MCF 10A (cell line): ENCODE measurements at regions not wholly inside any gene's neighbourhood (a gene's known extent, or its start where the extent isn't known, plus 50 kb on each side); places are given as distances from the start of the nearest gene placed in this dataset.

Source experiments
- BruUV-seq: library from RNA; stranded (reverse); fragments of 400-500 nt; replicated peaks from 2 replicates; lab custom pipeline; 2021; lab: Mats Ljungman, UMichigan
- CTCF ChIA-PET: fragments of 300-600 bp; sonication (Branson Sonifier 250); formaldehyde crosslinking; extraction: SDS; loops from one replicate; lab custom pipeline; 2021; ENCODE audit warnings: antibody characterized with exemption, inconsistent platforms; lab: Yijun Ruan, JAX
- POLR2A ChIA-PET: fragments of 300-600, 350-650 bp; sonication (Branson Sonifier 250); formaldehyde crosslinking; extraction: SDS; loops from one replicate; lab custom pipeline; 2020; ENCODE audit warnings: antibody characterized with exemption, inconsistent platforms; lab: Yijun Ruan, JAX
- DNase-seq: peaks from one replicate; pipeline ENCODE4 v3.0.0-alpha.2; 2018; ENCODE audit not compliant: unreplicated experiment
- H3K27ac Mint-ChIP-seq: one replicate; pipeline ENCODE4 v1.8.0; 2022; ENCODE audit warnings: mild to moderate bottlenecking, low read depth, mixed read lengths; ENCODE audit not compliant: unreplicated experiment
- H3K27me3 Mint-ChIP-seq: one replicate; pipeline ENCODE4 v1.8.0; 2022; ENCODE audit warnings: mixed read lengths; ENCODE audit not compliant: insufficient read depth, unreplicated experiment
- H3K36me3 Mint-ChIP-seq: one replicate; pipeline ENCODE4 v1.8.0; 2022; ENCODE audit warnings: mild to moderate bottlenecking, moderate library complexity, mixed read lengths; ENCODE audit not compliant: insufficient read depth, unreplicated experiment
- H3K4me1 Mint-ChIP-seq: one replicate; pipeline ENCODE4 v1.8.0; 2022; ENCODE audit warnings: mixed read lengths; ENCODE audit not compliant: insufficient read depth, unreplicated experiment
- H3K4me3 Mint-ChIP-seq: one replicate; pipeline ENCODE4 v1.8.0; 2022; ENCODE audit warnings: mild to moderate bottlenecking, moderate library complexity, mixed read lengths; ENCODE audit not compliant: unreplicated experiment
- H3K9me3 Mint-ChIP-seq: one replicate; pipeline ENCODE4 v1.8.0; 2022; ENCODE audit warnings: mixed read lengths; ENCODE audit not compliant: unreplicated experiment
- intact Hi-C: fragments of 100-400 bp; cut with micrococcal nuclease; formaldehyde crosslinking; loops from 2 replicates; pipeline ENCODE4 v1.14.1; 2022
- TF ChIP-seq, protein P1 (sequence below): fragments of 200-600 bp; IDR thresholded peaks from one replicate; pipeline ENCODE4 v1.8.0; 2022; ENCODE audit warnings: antibody characterized with exemption, mild to moderate bottlenecking; ENCODE audit not compliant: unreplicated experiment

- TF ChIP-seq, protein P1, sequence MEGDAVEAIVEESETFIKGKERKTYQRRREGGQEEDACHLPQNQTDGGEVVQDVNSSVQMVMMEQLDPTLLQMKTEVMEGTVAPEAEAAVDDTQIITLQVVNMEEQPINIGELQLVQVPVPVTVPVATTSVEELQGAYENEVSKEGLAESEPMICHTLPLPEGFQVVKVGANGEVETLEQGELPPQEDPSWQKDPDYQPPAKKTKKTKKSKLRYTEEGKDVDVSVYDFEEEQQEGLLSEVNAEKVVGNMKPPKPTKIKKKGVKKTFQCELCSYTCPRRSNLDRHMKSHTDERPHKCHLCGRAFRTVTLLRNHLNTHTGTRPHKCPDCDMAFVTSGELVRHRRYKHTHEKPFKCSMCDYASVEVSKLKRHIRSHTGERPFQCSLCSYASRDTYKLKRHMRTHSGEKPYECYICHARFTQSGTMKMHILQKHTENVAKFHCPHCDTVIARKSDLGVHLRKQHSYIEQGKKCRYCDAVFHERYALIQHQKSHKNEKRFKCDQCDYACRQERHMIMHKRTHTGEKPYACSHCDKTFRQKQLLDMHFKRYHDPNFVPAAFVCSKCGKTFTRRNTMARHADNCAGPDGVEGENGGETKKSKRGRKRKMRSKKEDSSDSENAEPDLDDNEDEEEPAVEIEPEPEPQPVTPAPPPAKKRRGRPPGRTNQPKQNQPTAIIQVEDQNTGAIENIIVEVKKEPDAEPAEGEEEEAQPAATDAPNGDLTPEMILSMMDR: no peak
- ChIA-PET POLR2A (interaction anchor here (0.6 kb wide), 1 partner anchor 678 kb away, joined by 3 read pairs; no protein-coding TSS in a partner anchor), CTCF (no interaction called here)
- no peak for DNase-seq
- H3K36me3 Mint-ChIP-seq: peaks cover 6% of the 10 kb centered on the region
- BruUV-seq: no TSS peak
- no peaks in the 10 kb centered on the region for H3K4me1 Mint-ChIP-seq
- intact Hi-C loops: no loop called here
- no peak overlapping the region for H3K4me3 Mint-ChIP-seq
- no peaks in the 10 kb centered on the region for H3K9me3 Mint-ChIP-seq
- no peaks in the 10 kb centered on the region for H3K27me3 Mint-ChIP-seq
- no peak overlapping the region for H3K27ac Mint-ChIP-seq
Measured at GRCh38 chr1:37108596-37109188, 74.4 kb upstream of the GRIK3 start.

DNA sequence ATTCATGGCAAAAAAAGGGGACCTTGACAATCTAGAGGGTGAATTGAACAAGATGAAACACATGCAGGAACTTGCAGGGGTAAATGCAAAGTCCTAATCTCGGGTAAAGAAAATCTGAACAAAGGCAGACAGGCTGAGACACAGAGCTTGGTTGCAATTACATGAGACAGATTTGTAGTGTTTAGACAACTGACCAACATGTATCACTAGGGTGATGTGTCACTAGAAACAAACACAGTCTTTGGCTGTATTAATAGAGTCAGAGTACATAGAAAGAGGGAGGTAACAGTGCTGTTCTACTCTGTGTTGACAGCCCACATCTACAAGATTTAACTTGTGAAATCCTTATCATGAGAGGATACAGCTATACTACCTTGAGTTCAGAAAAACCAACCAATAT is 78.1 kb upstream of the GRIK3 start:
- POLR2A ChIA-PET: interaction anchor here (0.6 kb wide), 1 partner anchor 517 kb away, joined by 3 read pairs; no protein-coding TSS in a partner anchor
- H3K27ac Mint-ChIP-seq: no peak overlapping the region
- H3K36me3 Mint-ChIP-seq: peaks cover 6% of the 10 kb centered on the region
- H3K4me3 Mint-ChIP-seq: no peak overlapping the region
- H3K4me1 Mint-ChIP-seq: no peaks in the 10 kb centered on the region
- no peak for DNase-seq
- H3K9me3 Mint-ChIP-seq: no peaks in the 10 kb centered on the region
- TF ChIP-seq, protein P1: no peak
- CTCF ChIA-PET: no interaction called here
- no TSS peak for BruUV-seq
- intact Hi-C loops: no loop called here
- no peaks in the 10 kb centered on the region for H3K27me3 Mint-ChIP-seq

DNA sequence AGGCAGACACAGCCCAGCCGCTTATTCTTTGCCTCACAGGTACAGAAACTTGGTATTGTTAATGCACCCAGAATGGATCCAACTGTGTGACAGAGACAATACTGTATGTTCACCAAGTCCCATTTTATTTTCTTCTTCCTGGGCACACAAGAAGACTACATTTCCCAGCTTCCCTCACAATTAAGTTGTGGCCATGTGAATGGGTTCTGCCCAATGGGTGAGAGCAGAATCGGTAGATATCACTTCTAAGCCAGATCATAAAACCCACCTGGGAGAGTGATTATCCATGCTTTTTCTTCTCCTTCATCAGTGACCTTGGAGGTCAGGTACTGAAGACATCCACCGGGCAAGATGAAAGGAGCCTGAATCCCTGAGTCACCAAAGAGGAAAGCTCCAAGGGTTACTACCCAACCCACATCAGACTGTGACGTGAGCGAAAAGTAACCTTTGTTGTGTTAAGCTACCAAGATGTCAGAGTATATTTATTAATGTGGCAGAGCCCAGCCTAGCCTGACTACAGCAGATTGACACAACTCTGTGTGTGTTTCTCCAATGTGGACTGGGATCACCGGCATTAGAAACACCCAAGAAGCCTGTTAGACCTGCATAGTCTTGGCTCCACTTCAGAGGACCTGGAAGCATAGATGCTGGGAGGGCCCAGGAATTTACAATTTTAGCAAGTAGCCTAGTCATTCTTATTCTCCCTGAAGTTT is 79.1 kb upstream of the GRIK3 start:
- ChIA-PET POLR2A (interaction anchor here (0.6 kb wide), 2 partner anchors 35 to 518 kb away, joined by 3 read pairs; no protein-coding TSS in a partner anchor), CTCF (no interaction called here)
- no peak overlapping the region for H3K4me3 Mint-ChIP-seq
- intact Hi-C loops: no loop called here
- no TSS peak for BruUV-seq
- TF ChIP-seq, protein P1: no peak
- H3K9me3 Mint-ChIP-seq: no peaks in the 10 kb centered on the region
- H3K4me1 Mint-ChIP-seq: no peaks in the 10 kb centered on the region
- H3K27me3 Mint-ChIP-seq: peaks cover 4% of the 10 kb centered on the region
- peaks cover 6% of the 10 kb centered on the region for H3K36me3 Mint-ChIP-seq
- no peak overlapping the region for H3K27ac Mint-ChIP-seq
- DNase-seq: no peak

DNA sequence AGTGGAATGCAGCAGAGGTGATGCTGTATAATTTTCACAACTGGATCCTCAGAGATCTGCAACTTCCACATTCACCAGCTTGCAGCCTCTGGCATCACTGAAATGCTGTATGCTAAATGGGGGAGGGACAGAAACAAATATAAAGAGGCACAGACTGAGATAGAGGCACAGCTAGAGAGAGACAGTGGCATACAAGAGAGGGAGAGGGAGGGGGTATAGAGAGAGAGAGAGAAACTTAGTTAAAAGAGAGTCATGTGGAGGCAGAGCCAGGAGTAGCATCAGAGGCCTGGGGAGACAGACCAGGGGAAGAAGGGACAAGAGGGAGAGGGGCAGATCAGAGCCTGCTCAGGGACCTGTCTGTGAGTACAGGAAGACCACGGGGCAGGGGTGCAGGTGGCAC is 84.5 kb upstream of the GRIK3 start:
- peaks cover 16% of the 10 kb centered on the region for H3K27me3 Mint-ChIP-seq
- POLR2A ChIA-PET: no interaction called here
- intact Hi-C loops: no loop called here
- no peaks in the 10 kb centered on the region for H3K9me3 Mint-ChIP-seq
- H3K27ac Mint-ChIP-seq: no peak overlapping the region
- TF ChIP-seq, protein P1: no peak
- BruUV-seq: no TSS peak
- no peaks in the 10 kb centered on the region for H3K4me1 Mint-ChIP-seq
- CTCF ChIA-PET: no interaction called here
- H3K4me3 Mint-ChIP-seq: no peak overlapping the region
- H3K36me3 Mint-ChIP-seq: no peaks in the 10 kb centered on the region
- no peak for DNase-seq
